CD4-positive, alpha-beta T cell (primary cell): ENCODE measurements at regions not wholly inside any gene's neighbourhood (a gene's known extent, or its start where the extent isn't known, plus 50 kb on each side); places are given as distances from the start of the nearest gene placed in this dataset.

Experiments used
- ATAC-seq: fragments of 200-7000 bp; cut with Tn5 transposase; one replicate; pipeline ENCODE4 v1.10.0; 2022; ENCODE audit warnings: mild to moderate bottlenecking; ENCODE audit not compliant: poor library complexity
- CTCF ChIA-PET: fragments of 350-600 bp; sonication (Branson Sonifier 250); formaldehyde crosslinking; loops from one replicate; lab custom pipeline; 2021; ENCODE audit warnings: antibody characterized with exemption, inconsistent platforms; lab: Charles Lee
- POLR2A ChIA-PET: fragments of 350-600 bp; sonication (Branson Sonifier 250); formaldehyde crosslinking; loops from one replicate; lab custom pipeline; 2021; ENCODE audit warnings: antibody characterized with exemption, inconsistent platforms; lab: Charles Lee
- DNase-seq, 14 experiments: peaks; one replicate each; pipeline ENCODE4 v3.0.0-alpha.2; 2013 to 2020; ENCODE audit warnings: mixed read lengths in 2 of 14
- H3K27ac ChIP-seq, 2 donors: one replicate each; pipeline versions ENCODE4 v1.5.1 to v1.7.0; 2013; ENCODE audit warnings: low read length in 2 of 2, low read depth in 1 of 2, mild to moderate bottlenecking in 1 of 2
- H3K27me3 ChIP-seq, 2 experiments: 1 replicate in 1 of 2; 2 replicates in 1 of 2; pipeline versions ENCODE4 v1.6.1 to v1.7.0; 2013; ENCODE audit warnings: low read length in 2 of 2, control low read depth in 1 of 2, mild to moderate bottlenecking in 1 of 2, moderate library complexity in 1 of 2; ENCODE audit not compliant: insufficient read depth in 2 of 2, control insufficient read depth in 1 of 2
- H3K36me3 ChIP-seq: one replicate; pipeline ENCODE4 v1.6.1; 2013; ENCODE audit warnings: low read length, control low read depth; ENCODE audit not compliant: insufficient read depth
- H3K4me1 ChIP-seq: one replicate; pipeline ENCODE4 v1.6.1; 2013; ENCODE audit warnings: low read length, control low read depth; ENCODE audit not compliant: insufficient read depth
- H3K4me3 ChIP-seq: one replicate; pipeline ENCODE4 v1.5.1; 2013; ENCODE audit warnings: mild to moderate bottlenecking, low read length, moderate library complexity
- H3K9me3 ChIP-seq, 2 experiments: 1 replicate in 1 of 2; 2 replicates in 1 of 2; pipeline versions ENCODE4 v1.6.1 to v1.7.0; 2013; ENCODE audit warnings: low read length in 2 of 2, mild to moderate bottlenecking in 2 of 2, control low read depth in 1 of 2, moderate library complexity in 1 of 2; ENCODE audit not compliant: control insufficient read depth in 1 of 2, insufficient read depth in 1 of 2
- H3K27ac Mint-ChIP-seq: one replicate; pipeline ENCODE4 v1.8.0; 2020; ENCODE audit warnings: mixed read lengths
- H3K27me3 Mint-ChIP-seq: one replicate; pipeline ENCODE4 v1.8.0; 2021; ENCODE audit warnings: mixed read lengths
- H3K36me3 Mint-ChIP-seq: one replicate; pipeline ENCODE4 v1.8.0; 2021; ENCODE audit warnings: low read depth, mixed read lengths
- H3K4me1 Mint-ChIP-seq: one replicate; pipeline ENCODE4 v1.8.0; 2021; ENCODE audit warnings: low read depth, mixed read lengths
- H3K4me3 Mint-ChIP-seq: one replicate; pipeline ENCODE4 v1.8.0; 2020; ENCODE audit warnings: mild to moderate bottlenecking, mixed read lengths
- H3K9me3 Mint-ChIP-seq: one replicate; pipeline ENCODE4 v1.8.0; 2020; ENCODE audit warnings: mixed read lengths
- CTCF ChIP-seq: fragments of 200-600 bp; IDR thresholded peaks from one replicate; pipeline ENCODE4 v1.8.0; 2022; ENCODE audit warnings: antibody characterized with exemption, mild to moderate bottlenecking
- intact Hi-C, 2 experiments: fragments of 100-400 bp; cut with DNase I in 1 of 2; cut with micrococcal nuclease in 1 of 2; formaldehyde crosslinking; loops; one replicate each; pipeline versions ENCODE4 v1.15.1 to v1.9.0; 2023 to 2025; cut with DNase I, micrococcal nuclease

GRCh38 chr10:111186358-111186757, 109.5 kb downstream of the ADRA2A start:
- ChIA-PET POLR2A (no interaction called here), CTCF (no interaction called here)
- ATAC-seq (no peak), DNase-seq (no peak)
- TF ChIP-seq CTCF = no peak
- Mint-ChIP-seq H3K27me3 (peaks cover 32% of the 10 kb centered on the region), H3K9me3 (no peaks in the 10 kb centered on the region), H3K4me3 (no peak overlapping the region), H3K4me1 (no peaks in the 10 kb centered on the region), H3K27ac (no peak overlapping the region), H3K36me3 (no peaks in the 10 kb centered on the region)
- intact Hi-C loops = no loop called here
- Histone ChIP-seq H3K4me3 (no peak overlapping the region), H3K9me3 (no peaks in the 10 kb centered on the region), H3K4me1 (no peaks in the 10 kb centered on the region), H3K27me3 (peaks cover 0 to 3% of the 10 kb centered on the region in 2 experiments), H3K36me3 (no peaks in the 10 kb centered on the region), H3K27ac (no peak overlapping the region)

- Mint-ChIP-seq H3K9me3 (no peaks in the 10 kb centered on the region), H3K4me1 (no peaks in the 10 kb centered on the region), H3K4me3 (no peak overlapping the region), H3K27me3 (peaks cover 24% of the 10 kb centered on the region), H3K27ac (no peak overlapping the region), H3K36me3 (no peaks in the 10 kb centered on the region)
- Histone ChIP-seq H3K4me1 (no peaks in the 10 kb centered on the region), H3K36me3 (no peaks in the 10 kb centered on the region), H3K9me3 (no peaks in the 10 kb centered on the region), H3K27me3 (peaks cover 0 to 3% of the 10 kb centered on the region in 2 experiments), H3K4me3 (no peak overlapping the region), H3K27ac (no peak overlapping the region)
- no peak for ATAC-seq
- CTCF ChIA-PET = no interaction called here
- POLR2A ChIA-PET = no interaction called here
- intact Hi-C loops = no loop called here
- no peak for TF ChIP-seq CTCF
- no peak for DNase-seq
Observed at GRCh38 chr10:111187096-111187495, 110.3 kb downstream of the ADRA2A start.

GRCh38 chr10:111199587-111199986, 122.8 kb downstream of the ADRA2A start:
- H3K9me3 ChIP-seq = no peaks in the 10 kb centered on the region
- peaks cover 6% of the 10 kb centered on the region for H3K9me3 Mint-ChIP-seq
- no peaks in the 10 kb centered on the region for H3K4me1 Mint-ChIP-seq
- ChIA-PET POLR2A (no interaction called here), CTCF (no interaction called here)
- no peak for ATAC-seq
- peaks cover 34% of the 10 kb centered on the region for H3K27me3 Mint-ChIP-seq
- no peak for DNase-seq
- H3K36me3 Mint-ChIP-seq = no peaks in the 10 kb centered on the region
- TF ChIP-seq CTCF = no peak
- H3K27me3 ChIP-seq = peaks cover 0 to 7% of the 10 kb centered on the region in 2 experiments
- intact Hi-C loops = loop anchor here in 1 of 2 experiments (10.0 kb wide), 1 partner anchor 585 kb away; no protein-coding TSS in a partner anchor
- no peaks in the 10 kb centered on the region for H3K4me1 ChIP-seq
- H3K27ac ChIP-seq = no peak overlapping the region
- no peak overlapping the region for H3K4me3 ChIP-seq
- H3K27ac Mint-ChIP-seq = no peak overlapping the region
- no peaks in the 10 kb centered on the region for H3K36me3 ChIP-seq
- no peak overlapping the region for H3K4me3 Mint-ChIP-seq
